ENCODE measurements at regions not wholly inside any gene's neighbourhood (a gene's known extent, or its start where the extent isn't known, plus 50 kb on each side); places are given as distances from the start of the nearest gene placed in this dataset.

GRCh38 chr4:75101906-75102786 is 169.2 kb downstream of the PARM1 start:
- no peak for DNase-seq
